DOHH2 (cell line): ENCODE measurements at regions not wholly inside any gene's neighbourhood (a gene's known extent, or its start where the extent isn't known, plus 50 kb on each side); places are given as distances from the start of the nearest gene placed in this dataset.

Experiments
- CTCF ChIP-seq: fragments of 200-600 bp; sonication (generic); IDR thresholded peaks from one replicate; pipeline ENCODE4 v1.5.1; 2014; ENCODE audit warnings: antibody characterized with exemption, mild to moderate bottlenecking, low read depth, low read length; ENCODE audit not compliant: poor library complexity, severe bottlenecking
- EZH2phosphoT487 ChIP-seq: fragments of 200-600 bp; sonication (generic); IDR thresholded peaks from 2 replicates; pipeline ENCODE4 v1.6.1; 2017; ENCODE audit warnings: borderline replicate concordance, mild to moderate bottlenecking, antibody characterized with exemption, low read length, moderate library complexity, mixed read lengths

GRCh38 chr2:59217360-59217759, 976.2 kb upstream of the FANCL start:
- no peak for TF ChIP-seq CTCF
- no peak for TF ChIP-seq EZH2phosphoT487
